ENCODE measurements at regions not wholly inside any gene's neighbourhood (a gene's known extent, or its start where the extent isn't known, plus 50 kb on each side); places are given as distances from the start of the nearest gene placed in this dataset.

GRCh38 chr16:87054154-87054553 is 263.0 kb downstream of the C16orf95 start:
- TF ChIP-seq CTCF (IDR thresholded peaks at IDR 0.05; ENCODE audit: low read depth, low read length) (no peak), EZH2phosphoT487 (IDR thresholded peaks at IDR 0.05; ENCODE audit: low read depth) (no peak)
